Breast epithelium (tissue), 3 donors: ENCODE measurements at regions not wholly inside any gene's neighbourhood (a gene's known extent, or its start where the extent isn't known, plus 50 kb on each side); places are given as distances from the start of the nearest gene placed in this dataset.

ENCODE experiments used
- CTCF ChIP-seq, 3 donors: fragments of 450-650 bp; IDR thresholded peaks; one replicate each; pipeline ENCODE4 v1.5.1; 2016 to 2017; ENCODE audit warnings: antibody characterized with exemption in 3 of 3, mild to moderate bottlenecking in 3 of 3, moderate library complexity in 3 of 3
- POLR2A ChIP-seq: fragments of 450-650 bp; IDR thresholded peaks from one replicate; pipeline ENCODE4 v1.6.1; 2016; ENCODE audit warnings: antibody characterized with exemption, mild to moderate bottlenecking, moderate library complexity
- POLR2AphosphoS5 ChIP-seq, 3 donors: sonication (generic); formaldehyde crosslinking; IDR thresholded peaks; one replicate each; pipeline ENCODE4 v1.6.1; 2017; ENCODE audit warnings: antibody characterized with exemption in 3 of 3

- TF ChIP-seq CTCF (IDR thresholded peaks at IDR 0.05) (no peak), POLR2A (no peak), POLR2AphosphoS5 (IDR thresholded peaks at IDR 0.05) (no peak)
Measured at GRCh38 chr1:4573526-4573925, 80.9 kb upstream of the AJAP1 start.
